ENCODE measurements at regions not wholly inside any gene's neighbourhood (a gene's known extent, or its start where the extent isn't known, plus 50 kb on each side); places are given as distances from the start of the nearest gene placed in this dataset.

GRCh38 chr12:94516985-94517384 is 57.3 kb upstream of the CEP83 start:
- peak; percentile 11 to 16 for DNase-seq (ENCODE audit: low read depth in 2 of 2)
- TF ChIP-seq CTCF (IDR thresholded peaks at IDR 0.05; ENCODE audit: low read depth, low read length), result no peak
- no peak overlapping the region for H3K4me3 ChIP-seq (replicated peaks in 1 of 2; ENCODE audit: low read depth in 2 of 2, low read length in 2 of 2)

- no peak for TF ChIP-seq CTCF (IDR thresholded peaks at IDR 0.05; ENCODE audit: low read depth, low read length)
- no peak for DNase-seq (ENCODE audit: low read depth in 2 of 2)
- no peak overlapping the region for H3K4me3 ChIP-seq (replicated peaks in 1 of 2; ENCODE audit: low read depth in 2 of 2, low read length in 2 of 2)
These were observed 53.9 kb upstream of the CEP83 start for GRCh38 chr12:94513527-94513926.

GRCh38 chr12:94511506-94511905 is 51.8 kb upstream of the CEP83 start:
- H3K4me3 ChIP-seq (replicated peaks in 1 of 2; ENCODE audit: low read depth in 2 of 2, low read length in 2 of 2), result no peak overlapping the region
- no peak for TF ChIP-seq CTCF (IDR thresholded peaks at IDR 0.05; ENCODE audit: low read depth, low read length)
- no peak for DNase-seq (ENCODE audit: low read depth in 2 of 2)

GRCh38 chr12:94510128-94510527 is 50.5 kb upstream of the CEP83 start:
- no peak for DNase-seq (ENCODE audit: low read depth in 2 of 2)
- H3K4me3 ChIP-seq (replicated peaks in 1 of 2; ENCODE audit: low read depth in 2 of 2, low read length in 2 of 2), result no peak overlapping the region

More at GRCh38 chr12:94510128-94510527, 50.5 kb upstream of the CEP83 start:
- no peak for TF ChIP-seq CTCF (IDR thresholded peaks at IDR 0.05; ENCODE audit: low read depth, low read length)

Measured in cardiac fibroblast (primary cell).